ENCODE measurements at regions not wholly inside any gene's neighbourhood (a gene's known extent, or its start where the extent isn't known, plus 50 kb on each side); places are given as distances from the start of the nearest gene placed in this dataset.

- TF ChIP-seq CTCF (IDR thresholded peaks at IDR 0.05) = no peak
- TF ChIP-seq POLR2A (IDR thresholded peaks at IDR 0.05) = no peak
- no peak for TF ChIP-seq EP300 (IDR thresholded peaks at IDR 0.05)
- TF ChIP-seq POLR2AphosphoS5 (IDR thresholded peaks at IDR 0.05) = no peak
Measured at GRCh38 chr21:27391990-27392389, 425.1 kb upstream of the ADAMTS5 start.
